GM06990 (cell line): ENCODE measurements at regions not wholly inside any gene's neighbourhood (a gene's known extent, or its start where the extent isn't known, plus 50 kb on each side); places are given as distances from the start of the nearest gene placed in this dataset.

Source experiments
- DNase-seq: peaks from one replicate; pipeline ENCODE4 v3.0.0-alpha.2; 2011; ENCODE audit not compliant: insufficient read length; ENCODE audit errors: extremely low read depth
- H3K27me3 ChIP-seq: replicated peaks from 2 replicates; pipeline ENCODE4 v1.6.0; 2011; ENCODE audit warnings: low read length; ENCODE audit not compliant: control insufficient read depth, insufficient read depth
- H3K36me3 ChIP-seq: 2 replicates; pipeline ENCODE4 v1.5.1; 2011; ENCODE audit warnings: low read length; ENCODE audit not compliant: control insufficient read depth, insufficient read depth
- H3K4me3 ChIP-seq: replicated peaks from 2 replicates; pipeline ENCODE4 v1.5.1; 2011; ENCODE audit warnings: low read depth, mild to moderate bottlenecking, control low read depth, low read length
- CTCF ChIP-seq: IDR thresholded peaks from 2 replicates; pipeline ENCODE4 v1.5.1; 2011; ENCODE audit warnings: low read length, control low read depth, mild to moderate bottlenecking, inconsistent platforms; ENCODE audit not compliant: insufficient read depth, poor library complexity, severe bottlenecking

GRCh38 chr6:98998103-98998502, 50.4 kb upstream of the FBXL4 start:
- Histone ChIP-seq H3K27me3 (no peaks in the 10 kb centered on the region; the same call in none of the 2 replicates), H3K36me3 (no peaks in the 10 kb centered on the region), H3K4me3 (no peak overlapping the region)
- no peak for TF ChIP-seq CTCF
- no peak for DNase-seq
